ENCODE measurements at regions not wholly inside any gene's neighbourhood (a gene's known extent, or its start where the extent isn't known, plus 50 kb on each side); places are given as distances from the start of the nearest gene placed in this dataset.

DNA sequence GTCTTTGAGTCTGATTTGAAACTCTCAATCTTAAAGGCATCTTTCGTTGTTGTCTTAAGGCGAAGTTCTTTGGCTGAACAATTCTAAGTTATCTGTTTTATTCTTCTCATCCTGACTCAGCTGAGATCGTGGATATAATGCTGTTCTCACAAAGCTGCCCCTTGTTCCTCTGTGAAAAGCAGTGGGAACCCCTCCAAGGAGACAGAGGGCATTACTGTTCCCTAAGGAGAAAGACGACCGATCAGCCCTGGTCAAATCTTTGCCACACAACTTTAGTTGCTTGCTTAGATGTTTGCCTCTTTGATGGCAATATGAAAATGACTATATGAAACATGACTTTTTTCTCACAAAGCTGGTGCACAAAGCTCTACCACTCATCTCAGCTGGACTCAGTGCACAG, 1016.7 kb downstream of the REEP3 start:
- TF ChIP-seq, protein P1, sequence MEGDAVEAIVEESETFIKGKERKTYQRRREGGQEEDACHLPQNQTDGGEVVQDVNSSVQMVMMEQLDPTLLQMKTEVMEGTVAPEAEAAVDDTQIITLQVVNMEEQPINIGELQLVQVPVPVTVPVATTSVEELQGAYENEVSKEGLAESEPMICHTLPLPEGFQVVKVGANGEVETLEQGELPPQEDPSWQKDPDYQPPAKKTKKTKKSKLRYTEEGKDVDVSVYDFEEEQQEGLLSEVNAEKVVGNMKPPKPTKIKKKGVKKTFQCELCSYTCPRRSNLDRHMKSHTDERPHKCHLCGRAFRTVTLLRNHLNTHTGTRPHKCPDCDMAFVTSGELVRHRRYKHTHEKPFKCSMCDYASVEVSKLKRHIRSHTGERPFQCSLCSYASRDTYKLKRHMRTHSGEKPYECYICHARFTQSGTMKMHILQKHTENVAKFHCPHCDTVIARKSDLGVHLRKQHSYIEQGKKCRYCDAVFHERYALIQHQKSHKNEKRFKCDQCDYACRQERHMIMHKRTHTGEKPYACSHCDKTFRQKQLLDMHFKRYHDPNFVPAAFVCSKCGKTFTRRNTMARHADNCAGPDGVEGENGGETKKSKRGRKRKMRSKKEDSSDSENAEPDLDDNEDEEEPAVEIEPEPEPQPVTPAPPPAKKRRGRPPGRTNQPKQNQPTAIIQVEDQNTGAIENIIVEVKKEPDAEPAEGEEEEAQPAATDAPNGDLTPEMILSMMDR (IDR thresholded peaks at IDR 0.05) = no peak
- TF ChIP-seq POLR2A (IDR thresholded peaks at IDR 0.05) = no peak

All from esophagus squamous epithelium (tissue), 4 donors.